Liver (tissue), 8 donors: ENCODE measurements at regions not wholly inside any gene's neighbourhood (a gene's known extent, or its start where the extent isn't known, plus 50 kb on each side); places are given as distances from the start of the nearest gene placed in this dataset.

Experiments
- DNase-seq: peaks from one replicate; pipeline ENCODE4 v3.0.0-alpha.2; 2017; ENCODE audit warnings: low spot score
- H3K27ac ChIP-seq, 2 donors: one replicate each; pipeline ENCODE4 v1.7.0; 2013; ENCODE audit warnings: inconsistent platforms in 2 of 2, low read length in 2 of 2, control low read depth in 1 of 2, low read depth in 1 of 2, mild to moderate bottlenecking in 1 of 2
- H3K27me3 ChIP-seq, 4 donors: one replicate each; pipeline versions ENCODE4 v1.6.1 to v1.7.0; 2013; ENCODE audit warnings: low read length in 3 of 4, inconsistent platforms in 1 of 4, mild to moderate bottlenecking in 1 of 4, moderate library complexity in 1 of 4; ENCODE audit not compliant: control insufficient read depth in 4 of 4, insufficient read depth in 4 of 4
- H3K36me3 ChIP-seq, 4 donors: one replicate each; pipeline versions ENCODE4 v1.6.1 to v1.7.0; 2013; ENCODE audit warnings: low read length in 3 of 4, mild to moderate bottlenecking in 3 of 4, low read depth in 1 of 4, moderate library complexity in 1 of 4; ENCODE audit not compliant: control insufficient read depth in 4 of 4, insufficient read depth in 3 of 4
- H3K4me1 ChIP-seq, 4 donors: one replicate each; pipeline versions ENCODE4 v1.6.1 to v1.7.0; 2013; ENCODE audit warnings: low read length in 3 of 4, mild to moderate bottlenecking in 3 of 4, moderate library complexity in 1 of 4; ENCODE audit not compliant: control insufficient read depth in 4 of 4, insufficient read depth in 4 of 4
- H3K4me3 ChIP-seq, 3 donors: one replicate each; pipeline versions ENCODE4 v1.6.1 to v1.7.0; 2013; ENCODE audit warnings: low read length in 3 of 3, control low read depth in 1 of 3, low read depth in 1 of 3, mild to moderate bottlenecking in 1 of 3
- H3K9ac ChIP-seq, 2 donors: one replicate each; pipeline ENCODE4 v1.7.0; 2013; ENCODE audit warnings: low read length in 2 of 2, mild to moderate bottlenecking in 2 of 2, moderate library complexity in 2 of 2, control low read depth in 1 of 2, low read depth in 1 of 2
- H3K9me3 ChIP-seq, 4 donors: one replicate each; pipeline versions ENCODE4 v1.6.1 to v1.7.0; 2013; ENCODE audit warnings: low read length in 3 of 4; ENCODE audit not compliant: control insufficient read depth in 4 of 4
- CTCF ChIP-seq: fragments of 150-350 bp; IDR thresholded peaks from 2 replicates; pipeline ENCODE4 v1.5.1; 2017; ENCODE audit warnings: improper control_type of control experiment, low read depth, low read length; ENCODE audit not compliant: missing input control
- EGR1 ChIP-seq, 2 donors: IDR thresholded peaks; 2 replicates each; pipeline ENCODE4 v1.6.1; 2016 to 2018; ENCODE audit warnings: antibody characterized with exemption in 2 of 2, low read depth in 2 of 2
- FOXA1 ChIP-seq: IDR thresholded peaks from 2 replicates; pipeline ENCODE4 v1.6.1; 2016; ENCODE audit warnings: antibody characterized with exemption
- FOXA2 ChIP-seq: IDR thresholded peaks from 2 replicates; pipeline ENCODE4 v1.6.1; 2016; ENCODE audit warnings: antibody characterized with exemption
- GABPA ChIP-seq, 2 donors: IDR thresholded peaks in 1 of 2; conservative IDR thresholded peaks in 1 of 2; 2 replicates each; pipeline ENCODE4 v1.6.1; 2016; ENCODE audit warnings: antibody characterized with exemption in 2 of 2, mild to moderate bottlenecking in 1 of 2, moderate library complexity in 1 of 2
- HNF4A ChIP-seq, 2 donors: conservative IDR thresholded peaks; 2 replicates each; pipeline ENCODE4 v1.6.1; 2016; ENCODE audit warnings: antibody characterized with exemption in 2 of 2, mild to moderate bottlenecking in 2 of 2
- HNF4G ChIP-seq: IDR thresholded peaks from 2 replicates; pipeline ENCODE4 v1.6.1; 2016; ENCODE audit warnings: antibody characterized with exemption
- JUND ChIP-seq, 2 donors: IDR thresholded peaks; 2 replicates each; pipeline ENCODE4 v1.6.1; 2016; ENCODE audit warnings: antibody characterized with exemption in 2 of 2
- MAX ChIP-seq: IDR thresholded peaks from 2 replicates; pipeline ENCODE4 v1.6.1; 2016; ENCODE audit warnings: antibody characterized with exemption
- NR2F2 ChIP-seq: IDR thresholded peaks from 2 replicates; pipeline ENCODE4 v1.6.1; 2016; ENCODE audit warnings: antibody characterized with exemption
- RAD21 ChIP-seq, 2 donors: IDR thresholded peaks; 2 replicates each; pipeline ENCODE4 v1.6.1; 2016; ENCODE audit warnings: antibody characterized with exemption in 2 of 2, mild to moderate bottlenecking in 2 of 2
- REST ChIP-seq: IDR thresholded peaks from 2 replicates; pipeline ENCODE4 v1.6.1; 2016; ENCODE audit warnings: antibody characterized with exemption, mild to moderate bottlenecking
- RXRA ChIP-seq, 2 donors: IDR thresholded peaks; 2 replicates each; pipeline ENCODE4 v1.6.1; 2017 to 2018; ENCODE audit warnings: antibody characterized with exemption in 2 of 2, mild to moderate bottlenecking in 1 of 2
- SP1 ChIP-seq: IDR thresholded peaks from 2 replicates; pipeline ENCODE4 v1.6.1; 2018; ENCODE audit warnings: antibody characterized with exemption, mild to moderate bottlenecking
- TAF1 ChIP-seq: conservative IDR thresholded peaks from 2 replicates; pipeline ENCODE4 v1.6.1; 2016; ENCODE audit warnings: antibody characterized with exemption, mild to moderate bottlenecking
- YY1 ChIP-seq: IDR thresholded peaks from 2 replicates; pipeline ENCODE4 v1.6.1; 2016; ENCODE audit warnings: antibody characterized with exemption, mild to moderate bottlenecking
- ZBTB33 ChIP-seq: IDR thresholded peaks from 2 replicates; pipeline ENCODE4 v1.6.1; 2016; ENCODE audit warnings: antibody characterized with exemption
- WGBS: extraction: QIAGEN DNeasy Blood & Tissue Kit; methylation state at CpG from one replicate; pipeline ENCODE4 v1.1.7; 2013; 5-methylcytosine and 5-hydroxymethylcytosine counted together
- TF ChIP-seq, protein P1 (sequence below): IDR thresholded peaks from 2 replicates; pipeline ENCODE4 v1.6.1; 2016; ENCODE audit warnings: antibody characterized with exemption
- donor health status: healthy.
- donor health status: healthy.
- donor health status: healthy.
- donor health status: healthy.
- donor health status: healthy.

DNA sequence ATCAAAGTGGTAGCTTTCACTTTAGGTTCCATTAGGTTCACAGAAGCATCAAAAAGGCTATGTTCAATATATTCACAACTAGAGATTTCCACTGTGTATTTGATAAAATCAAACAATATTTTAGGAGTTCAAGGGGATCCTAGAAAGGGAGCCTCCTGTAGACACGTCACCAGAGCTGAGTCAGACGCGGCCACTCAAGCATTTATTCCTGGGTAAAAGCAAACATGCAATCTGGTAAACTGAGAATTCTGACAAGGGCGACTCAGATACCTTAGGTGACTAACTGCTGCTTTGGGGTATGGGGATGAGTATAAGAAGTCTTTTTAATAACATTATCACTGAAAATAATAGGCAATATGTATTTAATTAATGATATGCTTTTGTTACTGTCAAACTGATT lies 118.7 kb upstream of the HMGN3 start:
- no peak for DNase-seq
- 91% methylated on average over 4 of the region's 4 CpGs for WGBS
- no peaks in the 10 kb centered on the region for H3K36me3 ChIP-seq
- no peaks in the 10 kb centered on the region for H3K9me3 ChIP-seq
- no peak for TF ChIP-seq TAF1
- no peak for TF ChIP-seq HNF4G
- TF ChIP-seq RXRA (IDR thresholded peaks at IDR 0.05), result no peak
- TF ChIP-seq MAX, result no peak
- no peak for TF ChIP-seq EGR1 (IDR thresholded peaks at IDR 0.05; ENCODE audit: low read depth in 2 of 2)
- TF ChIP-seq JUND (IDR thresholded peaks at IDR 0.05), result no peak
- no peak for TF ChIP-seq FOXA2
- TF ChIP-seq GABPA (IDR thresholded peaks at IDR 0.05 in 1 of 2, conservative IDR thresholded peaks at IDR 0.05 in 1 of 2), result no peak
- TF ChIP-seq YY1, result no peak
- TF ChIP-seq CTCF, result no peak
- TF ChIP-seq RAD21 (IDR thresholded peaks at IDR 0.05), result no peak
- TF ChIP-seq NR2F2, result no peak
- no peak for TF ChIP-seq HNF4A (conservative IDR thresholded peaks at IDR 0.05)
- TF ChIP-seq, protein P1, sequence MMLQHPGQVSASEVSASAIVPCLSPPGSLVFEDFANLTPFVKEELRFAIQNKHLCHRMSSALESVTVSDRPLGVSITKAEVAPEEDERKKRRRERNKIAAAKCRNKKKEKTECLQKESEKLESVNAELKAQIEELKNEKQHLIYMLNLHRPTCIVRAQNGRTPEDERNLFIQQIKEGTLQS, result no peak
- TF ChIP-seq REST, result no peak
- no peak for TF ChIP-seq FOXA1
- TF ChIP-seq SP1, result no peak
- TF ChIP-seq ZBTB33, result no peak
- H3K27ac ChIP-seq, result no peak overlapping the region
- no peak overlapping the region for H3K9ac ChIP-seq
- H3K4me1 ChIP-seq, result no peaks in the 10 kb centered on the region
- no peak overlapping the region for H3K4me3 ChIP-seq
- no peaks in the 10 kb centered on the region for H3K27me3 ChIP-seq

GRCh38 chr6:79338493-79338892 lies 104.0 kb upstream of the HMGN3 start:
- WGBS, result 68% methylated on average over 5 of the region's 5 CpGs
- TF ChIP-seq JUND (IDR thresholded peaks at IDR 0.05), result no peak
- no peak for TF ChIP-seq HNF4A (conservative IDR thresholded peaks at IDR 0.05)
- TF ChIP-seq RXRA (IDR thresholded peaks at IDR 0.05), result no peak
- no peak for TF ChIP-seq FOXA1
- TF ChIP-seq GABPA (IDR thresholded peaks at IDR 0.05 in 1 of 2, conservative IDR thresholded peaks at IDR 0.05 in 1 of 2), result no peak
- no peak for TF ChIP-seq ZBTB33
- no peak for TF ChIP-seq NR2F2
- TF ChIP-seq, protein P1, result no peak
- no peak for TF ChIP-seq FOXA2
- TF ChIP-seq SP1, result no peak
- no peak for TF ChIP-seq MAX
- no peak for TF ChIP-seq EGR1 (IDR thresholded peaks at IDR 0.05; ENCODE audit: low read depth in 2 of 2)
- H3K27ac ChIP-seq, result no peak overlapping the region
- no peaks in the 10 kb centered on the region for H3K4me1 ChIP-seq
- DNase-seq, result no peak
- no peak overlapping the region for H3K4me3 ChIP-seq
- H3K36me3 ChIP-seq, result no peaks in the 10 kb centered on the region
- H3K9me3 ChIP-seq, result no peaks in the 10 kb centered on the region
- H3K27me3 ChIP-seq, result no peaks in the 10 kb centered on the region
- H3K9ac ChIP-seq, result no peak overlapping the region
